GM21526 (cell line): ENCODE measurements at regions not wholly inside any gene's neighbourhood (a gene's known extent, or its start where the extent isn't known, plus 50 kb on each side); places are given as distances from the start of the nearest gene placed in this dataset.

ENCODE experiments used
- ATAC-seq: cut with Tn5 transposase; IDR thresholded peaks from one replicate; pipeline ENCODE4 v1.9.1; 2021; ENCODE audit warnings: moderate library complexity; ENCODE audit not compliant: unreplicated experiment, low FRiP score

DNA sequence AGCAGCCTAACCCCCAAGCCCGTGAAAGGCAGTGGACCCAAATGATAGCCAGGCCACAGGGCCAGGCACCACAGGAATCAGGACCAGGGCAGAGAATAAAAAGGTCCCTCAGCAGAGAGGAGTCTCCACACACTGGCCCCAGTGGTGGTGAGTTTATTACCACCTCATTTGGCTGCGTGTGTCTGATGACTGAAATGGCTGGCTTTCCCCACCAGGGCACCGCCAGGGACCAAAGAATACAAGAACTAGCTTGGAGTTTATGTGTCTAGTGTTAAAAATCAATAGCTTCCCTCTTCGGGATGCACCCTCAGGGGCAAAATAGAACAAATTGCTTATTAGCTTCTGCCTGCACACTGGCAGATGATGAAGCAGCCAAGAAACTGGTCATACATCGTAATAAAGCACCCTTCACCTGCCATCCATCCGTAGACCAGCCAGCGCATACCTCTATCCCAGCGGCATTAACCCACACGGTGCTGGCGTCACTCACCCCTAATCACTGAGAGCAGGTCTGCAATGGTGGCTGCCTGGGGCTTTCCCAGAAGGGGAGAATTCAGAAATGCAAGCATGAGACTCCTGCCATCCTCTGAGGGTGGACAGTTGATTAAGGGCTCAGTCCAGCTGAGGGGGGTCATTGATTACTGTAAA is 223.7 kb upstream of the ZMIZ1 start:
- ATAC-seq = no peak

GRCh38 chr10:78846071-78846470 is 222.7 kb upstream of the ZMIZ1 start:
- no peak for ATAC-seq

GRCh38 chr10:78846760-78847159 is 222.0 kb upstream of the ZMIZ1 start:
- ATAC-seq = no peak

DNA sequence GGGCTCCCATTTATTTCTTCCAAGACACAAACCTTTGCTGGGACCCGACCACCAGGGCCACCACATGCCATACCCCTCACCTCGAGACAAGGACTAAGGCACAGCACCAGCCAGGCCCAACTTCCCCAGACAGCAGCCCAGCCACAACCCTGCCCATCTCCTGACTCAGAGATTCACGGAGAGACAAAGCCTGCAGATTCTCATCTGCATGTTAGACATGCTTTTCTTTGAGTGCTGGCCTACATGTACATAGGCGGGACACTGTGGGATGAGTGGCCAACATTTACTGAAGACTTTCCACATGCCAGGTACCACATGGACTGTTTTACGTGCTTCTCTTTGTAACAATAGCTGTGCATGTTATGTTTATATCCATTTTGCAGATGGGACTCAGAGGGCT is 221.3 kb upstream of the ZMIZ1 start:
- no peak for ATAC-seq

DNA sequence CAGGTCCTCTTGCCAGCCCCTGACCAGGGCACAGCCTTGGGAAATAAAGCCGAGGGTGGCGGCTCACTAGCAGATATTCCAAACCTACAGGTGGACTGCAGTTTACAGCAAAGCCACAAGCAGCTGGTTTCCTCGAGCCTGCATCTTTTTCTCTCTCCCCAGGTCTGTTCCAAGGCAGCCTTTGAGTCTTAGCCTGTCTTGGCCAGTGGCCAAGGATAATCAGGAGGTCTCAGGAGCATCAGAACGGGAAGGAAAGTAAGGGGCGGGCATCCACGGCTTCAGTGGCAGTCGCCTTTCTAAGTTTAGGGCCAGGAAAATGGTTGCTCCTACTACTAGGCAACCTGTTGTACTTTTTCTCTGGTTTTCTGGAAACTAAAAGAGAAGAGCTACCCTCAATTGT is 219.7 kb upstream of the ZMIZ1 start:
- no peak for ATAC-seq

DNA sequence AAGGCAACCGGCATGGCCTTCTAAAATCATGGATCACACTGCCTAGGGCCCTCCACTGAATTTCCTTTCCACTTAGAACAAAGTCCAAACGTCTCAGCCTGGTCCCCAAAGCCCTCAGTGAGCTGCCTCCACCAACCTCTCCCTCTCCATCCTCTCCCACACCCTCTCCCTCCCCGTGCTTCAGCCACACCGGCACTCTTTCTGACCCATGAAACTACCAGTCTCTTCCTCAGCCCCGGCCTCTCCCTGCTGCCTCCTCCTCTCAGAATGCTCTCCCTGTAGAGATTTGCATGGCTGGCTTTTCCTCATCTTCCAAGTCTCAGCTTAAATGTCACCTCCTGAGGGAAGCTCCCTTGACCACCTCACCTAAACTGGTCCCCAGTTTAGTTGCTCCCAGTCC is 219.0 kb upstream of the ZMIZ1 start:
- ATAC-seq = no peak

- no peak for ATAC-seq
Observed at GRCh38 chr10:78850644-78851435, 217.9 kb upstream of the ZMIZ1 start.

- ATAC-seq = no peak
Observed at GRCh38 chr10:78851647-78852046, 217.1 kb upstream of the ZMIZ1 start.

- no peak for ATAC-seq
Observed at GRCh38 chr10:78852466-78853240, 216.1 kb upstream of the ZMIZ1 start.

DNA sequence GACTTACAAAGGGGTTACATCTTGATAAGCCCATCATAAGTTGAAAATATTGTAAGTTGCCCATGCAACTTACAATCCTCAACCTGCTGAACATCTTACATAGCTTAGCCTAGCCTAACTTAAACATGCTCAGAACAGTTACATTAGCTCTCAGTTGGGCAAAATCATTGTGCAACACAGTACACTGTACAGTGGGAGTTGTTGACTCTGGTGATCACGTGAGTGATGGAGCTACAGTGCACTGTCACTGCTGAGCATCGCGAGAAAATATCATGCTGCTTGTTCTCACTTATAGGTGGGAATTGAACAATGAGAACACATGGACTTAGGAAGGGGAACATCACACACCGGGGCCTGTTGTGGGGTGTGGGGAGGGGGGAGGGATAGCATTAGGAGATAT is 214.9 kb upstream of the ZMIZ1 start:
- ATAC-seq = no peak

DNA sequence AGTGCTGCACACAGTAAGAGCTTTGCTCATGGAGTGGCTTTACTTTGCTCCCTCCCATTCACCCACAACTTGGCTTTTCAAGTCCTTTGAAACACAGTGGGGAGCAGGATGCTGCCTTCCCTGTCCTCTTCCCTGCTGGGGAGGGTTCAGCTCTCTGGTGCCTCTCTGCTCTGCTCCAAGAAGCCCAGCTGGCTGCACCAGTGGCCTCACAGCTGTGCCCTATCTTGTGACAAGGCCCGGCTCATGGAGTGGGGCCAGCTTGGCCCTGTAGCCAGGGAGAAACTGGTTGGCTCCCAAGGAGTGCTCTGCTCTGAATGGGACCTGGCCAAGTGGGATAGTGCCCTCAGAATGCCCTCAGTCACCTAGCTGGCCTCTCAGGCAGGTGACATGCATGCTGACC is 212.3 kb upstream of the ZMIZ1 start:
- ATAC-seq = no peak

GRCh38 chr10:78857193-78857592 is 211.6 kb upstream of the ZMIZ1 start:
- ATAC-seq = no peak

GRCh38 chr10:78859266-78859665 is 209.5 kb upstream of the ZMIZ1 start:
- ATAC-seq = no peak

GRCh38 chr10:78859769-78860168 is 209.0 kb upstream of the ZMIZ1 start:
- no peak for ATAC-seq

DNA sequence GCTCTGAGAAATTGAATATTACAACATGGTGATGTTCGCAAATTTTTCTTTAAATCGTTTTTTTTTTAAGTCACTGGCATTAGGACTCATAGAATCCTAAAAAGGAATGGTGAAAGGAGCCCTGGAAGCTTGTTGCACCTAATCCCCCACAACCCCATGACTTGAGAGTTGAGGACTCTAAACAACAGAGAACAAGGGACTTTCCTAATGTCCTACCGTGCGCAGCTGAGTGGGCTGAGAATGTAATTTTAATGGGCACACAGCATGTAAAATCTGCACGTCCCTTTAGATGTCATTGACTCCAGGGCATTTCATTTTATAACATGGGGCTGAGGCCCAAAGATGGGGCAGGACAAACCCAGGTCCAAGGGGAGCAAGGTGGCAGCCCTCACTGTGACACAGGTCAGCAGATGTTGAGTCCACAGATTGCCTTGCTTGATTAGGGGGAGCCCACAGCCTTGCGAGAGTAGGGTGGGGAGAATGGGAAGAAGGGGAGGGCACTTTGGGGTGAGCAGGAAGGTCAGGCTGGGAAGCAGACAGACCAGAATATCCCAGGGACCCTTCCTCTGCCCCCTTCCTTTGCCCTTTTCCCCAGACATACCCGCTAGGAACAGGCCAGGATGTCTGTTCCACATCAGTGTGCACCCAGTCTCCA is 208.4 kb upstream of the ZMIZ1 start:
- no peak for ATAC-seq

DNA sequence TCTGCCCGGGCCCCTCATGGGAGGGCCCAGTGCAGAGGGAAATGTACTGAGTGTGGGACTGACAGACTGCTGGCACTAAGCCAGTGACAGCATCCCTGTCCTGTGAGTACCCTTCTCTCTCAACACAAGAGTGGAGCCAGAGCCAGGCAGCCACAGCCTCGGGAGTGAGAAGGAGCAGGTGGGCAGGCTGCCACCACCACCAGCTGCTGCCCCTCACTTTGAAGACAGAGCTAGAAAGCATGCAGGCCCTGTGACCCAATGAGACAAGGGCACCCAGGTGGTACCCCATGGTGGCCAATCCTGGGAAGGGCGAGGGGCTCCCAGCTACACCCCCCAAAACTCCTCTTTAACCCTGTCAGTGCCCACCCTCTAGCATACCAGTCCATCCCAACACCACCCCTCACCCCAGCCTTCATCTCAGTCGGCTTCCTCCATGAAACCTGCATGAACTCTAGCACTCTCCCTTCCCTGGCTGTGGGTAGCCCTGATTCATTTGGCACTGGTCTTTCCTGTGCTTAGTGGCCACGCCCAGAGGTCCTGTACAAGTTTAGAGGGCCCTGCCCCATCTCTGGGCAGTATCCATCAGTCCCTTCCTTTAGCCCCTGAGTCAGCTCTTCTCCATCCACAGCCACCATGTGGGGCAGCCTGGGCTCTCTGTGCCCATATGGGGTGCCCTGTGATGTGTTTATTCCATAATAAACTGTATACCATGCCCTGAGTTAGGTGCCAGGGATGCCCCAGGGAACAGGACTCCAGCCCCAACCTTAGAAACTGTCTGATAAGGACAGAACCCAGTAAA is 207.0 kb upstream of the ZMIZ1 start:
- ATAC-seq = no peak

GRCh38 chr10:78862328-78862640 is 206.5 kb upstream of the ZMIZ1 start:
- ATAC-seq = no peak

GRCh38 chr10:78863140-78863905 is 205.4 kb upstream of the ZMIZ1 start:
- no peak for ATAC-seq

DNA sequence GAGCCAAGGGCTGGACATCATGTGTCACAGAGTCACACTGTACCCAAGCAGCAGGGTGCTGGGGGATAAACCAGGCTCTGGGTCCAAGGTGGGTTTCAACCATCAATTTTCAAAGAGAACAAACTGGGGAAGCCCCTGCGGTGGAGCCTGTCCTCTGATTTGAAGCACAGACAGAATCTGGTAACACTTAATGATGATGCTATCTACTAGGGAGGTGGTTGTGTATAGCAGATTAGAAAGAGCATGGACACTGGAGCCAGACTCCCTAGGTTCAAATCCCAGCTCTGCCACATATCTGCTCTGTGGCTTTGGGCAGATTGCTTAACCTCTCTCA is 204.9 kb upstream of the ZMIZ1 start:
- no peak for ATAC-seq
